K562 (cell line): ENCODE measurements at regions not wholly inside any gene's neighbourhood (a gene's known extent, or its start where the extent isn't known, plus 50 kb on each side); places are given as distances from the start of the nearest gene placed in this dataset.

Experiments
- CREM ChIP-seq: IDR thresholded peaks from 2 replicates; pipeline ENCODE4 v1.6.1; 2014; ENCODE audit warnings: antibody characterized with exemption, low read depth
- EP300 ChIP-seq: IDR thresholded peaks from 2 replicates; pipeline ENCODE4 v1.6.1; 2012; ENCODE audit warnings: low read length, improper control_type of control experiment
- EZH2 ChIP-seq: IDR thresholded peaks from 2 replicates; pipeline ENCODE4 v1.6.1; 2012; ENCODE audit warnings: low read depth, mild to moderate bottlenecking, inconsistent platforms, low read length, borderline replicate concordance
- FOXA3 ChIP-seq, 2 experiments: fragments of 450-650 bp in 1 of 2; sonication (generic) in 1 of 2; formaldehyde crosslinking; IDR thresholded peaks in 1 of 2; conservative IDR thresholded peaks in 1 of 2; 2 replicates each; pipeline versions ENCODE4 v1.4.0 to v1.8.0; 2020 to 2022; ENCODE audit warnings: mild to moderate bottlenecking in 2 of 2, missing genetic modification reagents in 1 of 2
- ILF3 ChIP-seq: fragments of 450-650 bp; IDR thresholded peaks from 2 replicates; pipeline ENCODE4 v1.6.1; 2018; ENCODE audit warnings: antibody characterized with exemption, mild to moderate bottlenecking, moderate library complexity, borderline replicate concordance
- KDM1A ChIP-seq, 2 experiments: fragments of 450-650 bp; IDR thresholded peaks; 2 replicates each; pipeline ENCODE4 v1.6.1; 2016; ENCODE audit warnings: mild to moderate bottlenecking in 2 of 2
- MAFF ChIP-seq: IDR thresholded peaks from 2 replicates; pipeline ENCODE4 v1.6.1; 2012; ENCODE audit warnings: low read length, improper control_type of control experiment
- MAZ ChIP-seq, 2 experiments: fragments of 450-650 bp in 1 of 2; sonication (generic) in 1 of 2; formaldehyde crosslinking; IDR thresholded peaks in 1 of 2; conservative IDR thresholded peaks in 1 of 2; 2 replicates each; pipeline versions ENCODE4 v1.4.0 to v1.5.0; 2020; ENCODE audit warnings: mild to moderate bottlenecking in 1 of 2, missing genetic modification reagents in 1 of 2
- RCOR1 ChIP-seq, 2 experiments: IDR thresholded peaks; 2 replicates each; pipeline ENCODE4 v1.6.1; 2012; ENCODE audit warnings: low read depth in 2 of 2, low read length in 2 of 2, borderline replicate concordance in 1 of 2, improper control_type of control experiment in 1 of 2
- SAP30 ChIP-seq: fragments of 200-600 bp; sonication (generic); IDR thresholded peaks from 2 replicates; pipeline ENCODE4 v1.6.1; 2012; ENCODE audit warnings: borderline replicate concordance, low read depth, mild to moderate bottlenecking, moderate library complexity, low read length, control low read depth, inconsistent platforms; ENCODE audit not compliant: insufficient read depth, poor library complexity, severe bottlenecking
- ZFX ChIP-seq: sonication (generic); formaldehyde crosslinking; IDR thresholded peaks from 2 replicates; pipeline ENCODE4 v1.8.0; 2022; ENCODE audit warnings: mild to moderate bottlenecking, missing genetic modification reagents, moderate library complexity
- ZNF274 ChIP-seq: IDR thresholded peaks from 2 replicates; pipeline ENCODE4 v1.6.1; 2011; ENCODE audit warnings: low read depth, mild to moderate bottlenecking, low read length, moderate library complexity, borderline replicate concordance
- TF ChIP-seq, protein P1 (sequence below), 3 experiments: IDR thresholded peaks in 2 of 3; conservative IDR thresholded peaks in 1 of 3; 2 replicates each; pipeline ENCODE4 v1.5.1; 2011 to 2012; ENCODE audit warnings: low read length in 3 of 3, mild to moderate bottlenecking in 3 of 3, control low read depth in 2 of 3, improper control_type of control experiment in 1 of 3, inconsistent platforms in 1 of 3, low read depth in 1 of 3, mixed read lengths in 1 of 3, moderate library complexity in 1 of 3; ENCODE audit not compliant: insufficient read depth in 2 of 3
- TF ChIP-seq, protein P2 (sequence below): fragments of 250-450 bp; sonication (Bioruptor Pico); IDR thresholded peaks from 2 replicates; pipeline ENCODE4 v1.5.0; 2021

DNA sequence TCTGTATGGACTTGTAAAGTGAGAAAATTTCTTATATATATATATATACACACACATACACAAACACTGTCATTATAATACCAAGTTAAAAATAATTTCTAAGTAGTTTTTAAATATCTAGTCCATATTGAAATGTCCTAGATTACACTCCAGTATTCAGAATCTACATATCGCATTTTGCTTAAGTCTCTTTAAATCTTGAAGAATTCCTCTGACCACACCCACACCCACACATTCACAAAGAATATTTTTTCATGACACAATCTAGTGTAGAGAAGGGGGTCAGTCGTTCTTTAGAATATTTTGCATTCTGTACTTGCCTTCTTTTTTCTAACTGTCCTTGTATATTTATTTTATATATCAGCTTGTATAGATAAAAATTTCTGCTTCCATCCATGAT, 509.7 kb downstream of the CCDC85A start:
- TF ChIP-seq RCOR1 (IDR thresholded peaks at IDR 0.05; ENCODE audit: borderline replicate concordance in 1 of 2, low read depth in 2 of 2, low read length in 2 of 2) (no peak), SAP30 (no peak), ILF3 (no peak), MAFF (no peak), EZH2 (no peak), CREM (no peak), ZNF274 (no peak), FOXA3 (CRISPR knock-in tag; conservative IDR thresholded peaks at IDR 0.05 in 1 of 2, IDR thresholded peaks at IDR 0.05 in 1 of 2) (no peak), MAZ (CRISPR knock-in tag; conservative IDR thresholded peaks at IDR 0.05 in 1 of 2, IDR thresholded peaks at IDR 0.05 in 1 of 2) (no peak), EP300 (no peak), KDM1A (IDR thresholded peaks at IDR 0.05) (no peak), ZFX (CRISPR knock-in tag) (no peak)
- TF ChIP-seq, protein P1, sequence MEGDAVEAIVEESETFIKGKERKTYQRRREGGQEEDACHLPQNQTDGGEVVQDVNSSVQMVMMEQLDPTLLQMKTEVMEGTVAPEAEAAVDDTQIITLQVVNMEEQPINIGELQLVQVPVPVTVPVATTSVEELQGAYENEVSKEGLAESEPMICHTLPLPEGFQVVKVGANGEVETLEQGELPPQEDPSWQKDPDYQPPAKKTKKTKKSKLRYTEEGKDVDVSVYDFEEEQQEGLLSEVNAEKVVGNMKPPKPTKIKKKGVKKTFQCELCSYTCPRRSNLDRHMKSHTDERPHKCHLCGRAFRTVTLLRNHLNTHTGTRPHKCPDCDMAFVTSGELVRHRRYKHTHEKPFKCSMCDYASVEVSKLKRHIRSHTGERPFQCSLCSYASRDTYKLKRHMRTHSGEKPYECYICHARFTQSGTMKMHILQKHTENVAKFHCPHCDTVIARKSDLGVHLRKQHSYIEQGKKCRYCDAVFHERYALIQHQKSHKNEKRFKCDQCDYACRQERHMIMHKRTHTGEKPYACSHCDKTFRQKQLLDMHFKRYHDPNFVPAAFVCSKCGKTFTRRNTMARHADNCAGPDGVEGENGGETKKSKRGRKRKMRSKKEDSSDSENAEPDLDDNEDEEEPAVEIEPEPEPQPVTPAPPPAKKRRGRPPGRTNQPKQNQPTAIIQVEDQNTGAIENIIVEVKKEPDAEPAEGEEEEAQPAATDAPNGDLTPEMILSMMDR (IDR thresholded peaks at IDR 0.05 in 2 of 3, conservative IDR thresholded peaks at IDR 0.05 in 1 of 3; ENCODE audit: insufficient read depth in 2 of 3, low read depth in 1 of 3, low read length in 3 of 3): no peak
- TF ChIP-seq, protein P2, sequence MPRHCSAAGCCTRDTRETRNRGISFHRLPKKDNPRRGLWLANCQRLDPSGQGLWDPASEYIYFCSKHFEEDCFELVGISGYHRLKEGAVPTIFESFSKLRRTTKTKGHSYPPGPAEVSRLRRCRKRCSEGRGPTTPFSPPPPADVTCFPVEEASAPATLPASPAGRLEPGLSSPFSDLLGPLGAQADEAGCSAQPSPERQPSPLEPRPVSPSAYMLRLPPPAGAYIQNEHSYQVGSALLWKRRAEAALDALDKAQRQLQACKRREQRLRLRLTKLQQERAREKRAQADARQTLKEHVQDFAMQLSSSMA (CRISPR knock-in tag): no peak
